ENCODE measurements at regions not wholly inside any gene's neighbourhood (a gene's known extent, or its start where the extent isn't known, plus 50 kb on each side); places are given as distances from the start of the nearest gene placed in this dataset.

GRCh38 chr18:74013955-74014354, 133.7 kb downstream of the FBXO15 start:
- TF ChIP-seq, protein P1, sequence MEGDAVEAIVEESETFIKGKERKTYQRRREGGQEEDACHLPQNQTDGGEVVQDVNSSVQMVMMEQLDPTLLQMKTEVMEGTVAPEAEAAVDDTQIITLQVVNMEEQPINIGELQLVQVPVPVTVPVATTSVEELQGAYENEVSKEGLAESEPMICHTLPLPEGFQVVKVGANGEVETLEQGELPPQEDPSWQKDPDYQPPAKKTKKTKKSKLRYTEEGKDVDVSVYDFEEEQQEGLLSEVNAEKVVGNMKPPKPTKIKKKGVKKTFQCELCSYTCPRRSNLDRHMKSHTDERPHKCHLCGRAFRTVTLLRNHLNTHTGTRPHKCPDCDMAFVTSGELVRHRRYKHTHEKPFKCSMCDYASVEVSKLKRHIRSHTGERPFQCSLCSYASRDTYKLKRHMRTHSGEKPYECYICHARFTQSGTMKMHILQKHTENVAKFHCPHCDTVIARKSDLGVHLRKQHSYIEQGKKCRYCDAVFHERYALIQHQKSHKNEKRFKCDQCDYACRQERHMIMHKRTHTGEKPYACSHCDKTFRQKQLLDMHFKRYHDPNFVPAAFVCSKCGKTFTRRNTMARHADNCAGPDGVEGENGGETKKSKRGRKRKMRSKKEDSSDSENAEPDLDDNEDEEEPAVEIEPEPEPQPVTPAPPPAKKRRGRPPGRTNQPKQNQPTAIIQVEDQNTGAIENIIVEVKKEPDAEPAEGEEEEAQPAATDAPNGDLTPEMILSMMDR (IDR thresholded peaks at IDR 0.05; ENCODE audit: low read depth, low read length), result no peak
- TF ChIP-seq EZH2phosphoT487 (IDR thresholded peaks at IDR 0.05; ENCODE audit: low read depth), result no peak

Data from OCI-LY3 (cell line).